ENCODE measurements at regions not wholly inside any gene's neighbourhood (a gene's known extent, or its start where the extent isn't known, plus 50 kb on each side); places are given as distances from the start of the nearest gene placed in this dataset.

GRCh38 chr2:220682616-220683015, 889.5 kb downstream of the EPHA4 start:
- H3K4me3 ChIP-seq (ENCODE audit: low read depth, low read length), result no peak overlapping the region
- TF ChIP-seq CTCF (conservative IDR thresholded peaks at IDR 0.05; ENCODE audit: low read depth, low read length), result no peak
- DNase-seq (ENCODE audit: low read depth), result no peak

- DNase-seq (ENCODE audit: low read depth), result no peak
- no peak for TF ChIP-seq CTCF (conservative IDR thresholded peaks at IDR 0.05; ENCODE audit: low read depth, low read length)
- no peak overlapping the region for H3K4me3 ChIP-seq (ENCODE audit: low read depth, low read length)
These were observed 888.0 kb downstream of the EPHA4 start for GRCh38 chr2:220684099-220684498.

DNA sequence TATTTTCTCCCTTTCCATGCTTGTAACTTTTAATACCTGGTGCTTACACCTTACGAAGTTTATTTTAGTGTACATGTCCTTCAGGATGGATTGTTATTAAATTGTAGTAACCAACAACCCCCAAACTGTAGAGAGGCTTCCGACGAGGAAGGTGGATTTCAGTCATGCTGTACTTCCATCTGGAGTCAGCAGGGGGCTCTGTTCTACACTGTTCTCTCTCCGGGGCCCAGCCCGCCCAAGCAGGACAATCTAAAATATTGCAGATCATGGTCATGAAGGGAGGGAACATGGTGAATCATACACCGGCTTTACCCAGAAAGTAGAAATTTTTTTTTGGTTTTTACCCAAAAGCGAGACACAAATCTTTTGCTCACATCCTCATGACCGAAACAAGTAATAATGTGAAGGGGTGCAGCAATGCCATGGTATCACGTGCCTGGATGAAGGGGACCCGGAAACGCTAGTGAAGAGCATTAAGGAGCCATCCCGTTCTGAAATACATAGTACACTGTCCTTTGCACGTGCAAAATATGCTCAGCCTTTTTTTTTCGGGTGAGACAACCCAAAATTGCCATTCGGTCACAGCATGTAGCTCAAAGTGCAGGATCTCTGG, 884.8 kb downstream of the EPHA4 start:
- DNase-seq (ENCODE audit: low read depth), result no peak
- TF ChIP-seq CTCF (conservative IDR thresholded peaks at IDR 0.05; ENCODE audit: low read depth, low read length), result peak; percentile 93
- no peak overlapping the region for H3K4me3 ChIP-seq (ENCODE audit: low read depth, low read length)

DNA sequence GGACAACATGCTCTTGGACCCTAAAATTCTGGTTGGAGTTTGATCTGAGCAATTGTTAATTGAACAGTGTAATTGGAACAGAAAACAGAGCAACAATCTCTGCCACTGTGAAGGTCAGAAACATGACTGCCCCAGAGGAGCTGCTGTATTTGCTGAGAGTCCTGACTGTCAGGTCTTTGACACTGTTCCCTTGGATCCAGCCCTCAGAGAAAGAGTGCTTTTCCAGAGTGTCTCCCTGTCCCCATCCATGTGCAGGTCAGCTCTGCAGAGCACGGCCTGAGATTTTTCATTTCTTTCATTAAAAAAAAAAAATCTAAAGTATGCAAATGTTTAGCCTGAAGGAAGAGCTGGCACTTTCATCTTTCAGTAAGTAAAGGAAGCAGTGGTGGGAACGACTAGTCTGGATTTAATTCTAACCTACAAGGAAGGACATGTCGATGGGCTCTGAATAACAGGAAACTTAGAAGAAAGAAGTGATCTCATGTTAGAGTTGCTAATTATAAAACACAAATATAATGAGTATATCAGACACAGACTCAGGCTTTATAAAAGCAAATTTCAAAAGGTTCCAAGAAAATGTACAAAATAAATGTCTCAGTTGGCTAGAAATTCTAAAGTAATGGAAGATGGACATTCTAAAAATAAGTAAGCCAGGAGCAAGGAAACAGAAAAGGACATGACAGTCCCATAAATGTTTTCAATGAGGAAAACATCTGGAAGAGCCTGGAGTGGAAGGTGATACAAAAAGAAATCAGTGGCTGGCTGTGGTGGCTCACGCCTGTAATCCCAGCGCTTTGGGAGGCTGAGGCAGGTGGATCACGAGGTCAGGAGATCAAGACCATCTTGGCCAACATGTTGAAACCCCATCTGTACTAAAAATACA, 876.5 kb downstream of the EPHA4 start:
- DNase-seq (ENCODE audit: low read depth), result no peak
- H3K4me3 ChIP-seq (ENCODE audit: low read depth, low read length), result no peak overlapping the region
- no peak for TF ChIP-seq CTCF (conservative IDR thresholded peaks at IDR 0.05; ENCODE audit: low read depth, low read length)

GRCh38 chr2:220696280-220696669, 875.8 kb downstream of the EPHA4 start:
- DNase-seq (ENCODE audit: low read depth), result no peak
- no peak overlapping the region for H3K4me3 ChIP-seq (ENCODE audit: low read depth, low read length)
- TF ChIP-seq CTCF (conservative IDR thresholded peaks at IDR 0.05; ENCODE audit: low read depth, low read length), result no peak

- no peak for TF ChIP-seq CTCF (conservative IDR thresholded peaks at IDR 0.05; ENCODE audit: low read depth, low read length)
- no peak overlapping the region for H3K4me3 ChIP-seq (ENCODE audit: low read depth, low read length)
These were observed 875.1 kb downstream of the EPHA4 start for GRCh38 chr2:220697011-220697410.

More at GRCh38 chr2:220697011-220697410, 875.1 kb downstream of the EPHA4 start:
- DNase-seq (ENCODE audit: low read depth), result no peak
